ENCODE measurements at regions not wholly inside any gene's neighbourhood (a gene's known extent, or its start where the extent isn't known, plus 50 kb on each side); places are given as distances from the start of the nearest gene placed in this dataset.

- Mint-ChIP-seq H3K27me3 (peaks cover 6% of the 10 kb centered on the region), H3K9me3 (no peaks in the 10 kb centered on the region), H3K4me3 (no peak overlapping the region), H3K4me1 (no peaks in the 10 kb centered on the region), H3K36me3 (ENCODE audit: low read depth) (no peaks in the 10 kb centered on the region), H3K27ac (no peak overlapping the region)
- POLR2A ChIA-PET = no interaction called here
- CTCF ChIA-PET = no interaction called here
- ATAC-seq (ENCODE audit: low read depth) (no peak), DNase-seq (no peak)
- no peak for TF ChIP-seq CTCF (IDR thresholded peaks at IDR 0.05)
- intact Hi-C loops (cut with micrococcal nuclease) = no loop called here
These were observed 131.6 kb upstream of the TMEM72 start for GRCh38 chr10:44779511-44779910.

- TF ChIP-seq CTCF (IDR thresholded peaks at IDR 0.05) = no peak
- DNase-seq = no peak
- CTCF ChIA-PET = no interaction called here
- H3K4me1 Mint-ChIP-seq = no peaks in the 10 kb centered on the region
- ATAC-seq (ENCODE audit: low read depth) = no peak
- no peaks in the 10 kb centered on the region for H3K9me3 Mint-ChIP-seq
- H3K27me3 Mint-ChIP-seq = peaks cover 8% of the 10 kb centered on the region
- no peak overlapping the region for H3K27ac Mint-ChIP-seq
- POLR2A ChIA-PET = no interaction called here
- intact Hi-C loops (cut with micrococcal nuclease) = no loop called here
- no peaks in the 10 kb centered on the region for H3K36me3 Mint-ChIP-seq (ENCODE audit: low read depth)
- H3K4me3 Mint-ChIP-seq = no peak overlapping the region
These were observed 130.7 kb upstream of the TMEM72 start for GRCh38 chr10:44780426-44780825.

- ChIA-PET CTCF (no interaction called here), POLR2A (no interaction called here)
- DNase-seq (no peak), ATAC-seq (ENCODE audit: low read depth) (no peak)
- Mint-ChIP-seq H3K9me3 (no peaks in the 10 kb centered on the region), H3K27me3 (peaks cover 8% of the 10 kb centered on the region), H3K4me3 (no peak overlapping the region), H3K4me1 (no peaks in the 10 kb centered on the region), H3K27ac (no peak overlapping the region), H3K36me3 (ENCODE audit: low read depth) (no peaks in the 10 kb centered on the region)
- intact Hi-C loops (cut with micrococcal nuclease) = no loop called here
- TF ChIP-seq CTCF (IDR thresholded peaks at IDR 0.05) = no peak
These were observed 130.0 kb upstream of the TMEM72 start for GRCh38 chr10:44781131-44781530.

GRCh38 chr10:44786286-44786850 is 124.8 kb upstream of the TMEM72 start:
- Mint-ChIP-seq H3K36me3 (ENCODE audit: low read depth) (no peaks in the 10 kb centered on the region), H3K4me1 (no peaks in the 10 kb centered on the region), H3K9me3 (no peaks in the 10 kb centered on the region), H3K27me3 (peaks cover 11% of the 10 kb centered on the region), H3K27ac (no peak overlapping the region), H3K4me3 (no peak overlapping the region)
- ATAC-seq (ENCODE audit: low read depth) (no peak), DNase-seq (no peak)
- no peak for TF ChIP-seq CTCF (IDR thresholded peaks at IDR 0.05)
- ChIA-PET CTCF (no interaction called here), POLR2A (no interaction called here)
- intact Hi-C loops (cut with micrococcal nuclease) = no loop called here

GRCh38 chr10:44787480-44788075 is 123.6 kb upstream of the TMEM72 start:
- TF ChIP-seq CTCF (IDR thresholded peaks at IDR 0.05) = no peak
- Mint-ChIP-seq H3K4me3 (no peak overlapping the region), H3K4me1 (no peaks in the 10 kb centered on the region), H3K36me3 (ENCODE audit: low read depth) (no peaks in the 10 kb centered on the region), H3K27me3 (peaks cover 11% of the 10 kb centered on the region), H3K27ac (no peak overlapping the region), H3K9me3 (no peaks in the 10 kb centered on the region)
- no peak for DNase-seq
- intact Hi-C loops (cut with micrococcal nuclease) = no loop called here
- no peak for ATAC-seq (ENCODE audit: low read depth)
- POLR2A ChIA-PET = interaction anchor here (0.6 kb wide), 1 partner anchor 1667 kb away, joined by 5 read pairs; no protein-coding TSS in a partner anchor
- CTCF ChIA-PET = no interaction called here

All from activated B cell treated with CpG ODN at 0.5 μM for 24 hours (primary cell).